Mesenchymal stem cell (in vitro differentiated cells and primary cell): ENCODE measurements at regions not wholly inside any gene's neighbourhood (a gene's known extent, or its start where the extent isn't known, plus 50 kb on each side); places are given as distances from the start of the nearest gene placed in this dataset.

ENCODE experiments used
- DNase-seq: peaks from one replicate; pipeline ENCODE4 v3.0.0-alpha.2; 2013
- H2AFZ ChIP-seq: one replicate; pipeline ENCODE4 v1.6.1; 2013; ENCODE audit warnings: low read depth, mild to moderate bottlenecking, control low read depth, inconsistent platforms, low read length, moderate library complexity
- H2AK5ac ChIP-seq: 2 replicates; pipeline ENCODE4 v1.6.1; 2013; ENCODE audit warnings: low read length, moderate library complexity, mild to moderate bottlenecking, inconsistent platforms; ENCODE audit not compliant: severe bottlenecking
- H2BK120ac ChIP-seq: one replicate; pipeline ENCODE4 v1.6.1; 2013; ENCODE audit warnings: low read depth, mild to moderate bottlenecking, inconsistent platforms, low read length, moderate library complexity
- H2BK12ac ChIP-seq, 2 experiments: one replicate each; pipeline ENCODE4 v1.6.1; 2013; ENCODE audit warnings: inconsistent platforms in 2 of 2, low read length in 2 of 2, mild to moderate bottlenecking in 2 of 2, moderate library complexity in 2 of 2, control low read depth in 1 of 2
- H2BK15ac ChIP-seq: one replicate; pipeline ENCODE4 v1.6.1; 2013; ENCODE audit warnings: mild to moderate bottlenecking, low read depth, inconsistent platforms; ENCODE audit not compliant: poor library complexity, severe bottlenecking
- H2BK5ac ChIP-seq: 2 replicates; pipeline ENCODE4 v1.6.1; 2013; ENCODE audit warnings: low read depth, mild to moderate bottlenecking, low read length, control low read depth, inconsistent platforms; ENCODE audit not compliant: poor library complexity, severe bottlenecking
- H3K14ac ChIP-seq, 2 experiments: one replicate each; pipeline ENCODE4 v1.6.1; 2013; ENCODE audit warnings: inconsistent platforms in 2 of 2, low read length in 2 of 2, control low read depth in 1 of 2, mild to moderate bottlenecking in 1 of 2, moderate library complexity in 1 of 2
- H3K18ac ChIP-seq, 2 experiments: one replicate each; pipeline ENCODE4 v1.6.1; 2013; ENCODE audit warnings: inconsistent platforms in 2 of 2, low read length in 2 of 2, control low read depth in 1 of 2, low read depth in 1 of 2, mild to moderate bottlenecking in 1 of 2
- H3K23ac ChIP-seq, 2 experiments: one replicate each; pipeline ENCODE4 v1.6.1; 2013; ENCODE audit warnings: inconsistent platforms in 2 of 2, low read length in 2 of 2, mild to moderate bottlenecking in 2 of 2, moderate library complexity in 2 of 2, control low read depth in 1 of 2
- H3K27ac ChIP-seq: 2 replicates; pipeline ENCODE4 v1.5.1; 2013; ENCODE audit warnings: mild to moderate bottlenecking, moderate library complexity, low read length, control low read depth, inconsistent platforms; ENCODE audit not compliant: poor library complexity, severe bottlenecking
- H3K27me3 ChIP-seq, 2 experiments: 2 replicates each; pipeline versions ENCODE4 v1.6.1 to v1.7.0; 2013; ENCODE audit warnings: low read length in 2 of 2, mild to moderate bottlenecking in 2 of 2, moderate library complexity in 2 of 2, control low read depth in 1 of 2, inconsistent platforms in 1 of 2; ENCODE audit not compliant: control insufficient read depth in 1 of 2, insufficient read depth in 1 of 2
- H3K36me3 ChIP-seq, 2 experiments: 2 replicates each; pipeline versions ENCODE4 v1.6.1 to v1.7.0; 2013; ENCODE audit warnings: low read length in 2 of 2, control low read depth in 1 of 2, inconsistent platforms in 1 of 2, low read depth in 1 of 2, mild to moderate bottlenecking in 1 of 2; ENCODE audit not compliant: insufficient read depth in 2 of 2, control insufficient read depth in 1 of 2
- H3K4ac ChIP-seq, 2 experiments: one replicate each; pipeline ENCODE4 v1.6.1; 2013; ENCODE audit warnings: inconsistent platforms in 2 of 2, low read length in 2 of 2, mild to moderate bottlenecking in 2 of 2, moderate library complexity in 2 of 2, control low read depth in 1 of 2, low read depth in 1 of 2
- H3K4me1 ChIP-seq: 2 replicates; pipeline ENCODE4 v1.6.1; 2013; ENCODE audit warnings: low read depth, low read length, control low read depth; ENCODE audit not compliant: control insufficient read depth, insufficient read depth
- H3K4me2 ChIP-seq: 2 replicates; pipeline ENCODE4 v1.6.1; 2013; ENCODE audit warnings: low read length, mild to moderate bottlenecking, inconsistent platforms; ENCODE audit not compliant: poor library complexity, severe bottlenecking
- H3K4me3 ChIP-seq, 2 experiments: 2 replicates each; pipeline versions ENCODE4 v1.5.1 to v1.7.0; 2013; ENCODE audit warnings: low read length in 2 of 2, mild to moderate bottlenecking in 2 of 2, control low read depth in 1 of 2, low read depth in 1 of 2; ENCODE audit not compliant: insufficient read depth in 1 of 2
- H3K79me1 ChIP-seq: replicated peaks from 2 replicates; pipeline ENCODE4 v1.6.1; 2013; ENCODE audit warnings: mild to moderate bottlenecking, control low read depth, low read length, inconsistent platforms; ENCODE audit not compliant: poor library complexity, severe bottlenecking
- H3K9ac ChIP-seq: 2 replicates; pipeline ENCODE4 v1.7.0; 2013; ENCODE audit warnings: mild to moderate bottlenecking, low read length, moderate library complexity
- H3K9me3 ChIP-seq: 2 replicates; pipeline ENCODE4 v1.7.0; 2013; ENCODE audit warnings: mild to moderate bottlenecking, low read length; ENCODE audit not compliant: control insufficient read depth
- H4K8ac ChIP-seq: one replicate; pipeline ENCODE4 v1.6.1; 2013; ENCODE audit warnings: inconsistent platforms, mild to moderate bottlenecking, low read length, moderate library complexity
- H4K91ac ChIP-seq: one replicate; pipeline ENCODE4 v1.6.1; 2013; ENCODE audit warnings: mild to moderate bottlenecking, low read length, inconsistent platforms
- WGBS: methylation state at CpG from one replicate; pipeline ENCODE4 v1.1.7; 2013; ENCODE audit warnings: mixed read lengths; 5-methylcytosine and 5-hydroxymethylcytosine counted together

DNA sequence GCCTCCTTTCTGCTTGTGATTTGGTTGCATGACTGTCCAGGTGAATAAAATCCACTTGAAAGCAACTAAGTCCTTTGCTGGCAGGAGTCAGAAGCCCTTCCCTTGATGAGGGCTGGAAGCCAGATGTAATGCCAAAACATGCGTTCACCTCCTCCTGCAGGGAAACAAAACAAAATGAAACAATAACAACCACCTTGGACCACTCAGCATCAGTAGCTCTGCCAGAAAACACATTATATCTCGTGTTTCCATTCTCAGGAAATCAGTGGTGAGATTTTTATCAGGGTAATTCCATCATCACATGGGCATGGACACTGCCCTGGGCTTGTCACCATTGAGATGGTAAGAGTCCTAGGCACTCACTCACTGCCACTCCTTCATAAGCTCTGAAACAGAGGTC, 350.3 kb upstream of the ACTBL2 start:
- H3K23ac ChIP-seq = no peak overlapping the region
- H3K4ac ChIP-seq = no peak overlapping the region
- no peak overlapping the region for H3K4me3 ChIP-seq
- H3K4me1 ChIP-seq = peaks cover 3% of the 10 kb centered on the region
- H4K91ac ChIP-seq = no peak overlapping the region
- H2BK120ac ChIP-seq = no peak overlapping the region
- H4K8ac ChIP-seq = no peak overlapping the region
- no peak overlapping the region for H3K4me2 ChIP-seq
- no peak overlapping the region for H3K27ac ChIP-seq
- H2AFZ ChIP-seq = no peak overlapping the region
- H3K9ac ChIP-seq = no peak overlapping the region
- no peak for DNase-seq
- no peaks in the 10 kb centered on the region for H3K79me1 ChIP-seq
- H2BK12ac ChIP-seq = peak overlapping the region in 1 of 2 experiments; percentile 42
- no peaks in the 10 kb centered on the region for H3K36me3 ChIP-seq
- H3K27me3 ChIP-seq = no peaks in the 10 kb centered on the region
- H2BK15ac ChIP-seq = no peak overlapping the region
- peak overlapping the region; percentile 61 for H2AK5ac ChIP-seq
- H3K18ac ChIP-seq = no peak overlapping the region
- no peak overlapping the region for H2BK5ac ChIP-seq
- WGBS = 89% methylated on average over 2 of the region's 2 CpGs
- H3K14ac ChIP-seq = no peak overlapping the region
- peaks cover 3% of the 10 kb centered on the region for H3K9me3 ChIP-seq

DNA sequence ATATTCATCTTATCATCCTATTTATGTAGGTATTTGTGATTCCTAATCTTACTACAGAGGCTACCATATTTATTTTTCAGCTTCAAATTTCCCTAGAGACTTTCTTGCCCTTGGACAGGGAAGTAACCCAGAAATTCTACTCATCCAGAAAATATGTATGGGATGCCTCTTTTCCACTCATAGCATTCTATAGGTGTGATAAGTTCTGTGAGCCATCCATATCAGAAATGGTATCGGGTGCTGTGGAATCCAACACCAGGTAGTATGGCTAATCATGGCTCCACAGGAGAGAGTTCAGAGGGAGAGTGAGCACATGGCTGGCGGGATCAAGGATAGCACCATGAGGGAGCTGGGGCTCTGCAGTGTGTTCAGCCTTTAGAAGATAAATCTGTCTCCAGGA, 349.3 kb upstream of the ACTBL2 start:
- H3K4me3 ChIP-seq = no peak overlapping the region
- no peak overlapping the region for H2BK15ac ChIP-seq
- H3K36me3 ChIP-seq = no peaks in the 10 kb centered on the region
- H4K91ac ChIP-seq = no peak overlapping the region
- no peak overlapping the region for H3K4ac ChIP-seq
- no peak for DNase-seq
- 94% methylated on average over 1 of the region's 2 CpGs for WGBS
- H4K8ac ChIP-seq = no peak overlapping the region
- no peak overlapping the region for H3K4me2 ChIP-seq
- H2AFZ ChIP-seq = no peak overlapping the region
- no peaks in the 10 kb centered on the region for H3K79me1 ChIP-seq
- no peak overlapping the region for H2BK120ac ChIP-seq
- no peak overlapping the region for H3K23ac ChIP-seq
- no peak overlapping the region for H3K9ac ChIP-seq
- H2AK5ac ChIP-seq = peak overlapping the region; percentile 53
- H3K18ac ChIP-seq = no peak overlapping the region
- no peak overlapping the region for H2BK5ac ChIP-seq
- no peak overlapping the region for H3K27ac ChIP-seq
- H3K9me3 ChIP-seq = peaks cover under 1% of the 10 kb centered on the region
- H3K27me3 ChIP-seq = no peaks in the 10 kb centered on the region
- H3K14ac ChIP-seq = no peak overlapping the region
- H2BK12ac ChIP-seq = peak overlapping the region in 1 of 2 experiments; percentile 29
- H3K4me1 ChIP-seq = peaks cover 2% of the 10 kb centered on the region

DNA sequence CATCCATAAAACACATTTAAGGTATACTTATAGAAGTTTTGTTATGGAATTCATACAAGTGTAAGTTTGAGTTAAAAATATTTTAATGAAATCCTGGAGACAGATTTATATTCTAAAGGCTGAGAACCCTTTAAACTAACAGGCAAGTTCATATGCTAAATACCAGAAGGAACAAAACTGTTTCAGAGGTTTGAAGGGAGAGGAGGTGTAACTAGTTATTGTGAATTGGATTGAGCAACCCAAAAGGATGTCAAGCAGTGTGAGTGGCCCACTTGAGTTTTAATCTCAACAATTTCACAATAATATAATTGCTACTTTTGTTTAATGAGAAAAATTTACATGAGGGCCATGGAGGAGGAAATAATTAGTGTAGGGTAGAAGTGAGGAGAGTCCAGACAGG, 348.5 kb upstream of the ACTBL2 start:
- H3K79me1 ChIP-seq = no peaks in the 10 kb centered on the region
- no peak overlapping the region for H4K8ac ChIP-seq
- no peak overlapping the region for H3K4me3 ChIP-seq
- no peaks in the 10 kb centered on the region for H3K36me3 ChIP-seq
- H3K18ac ChIP-seq = no peak overlapping the region
- peaks cover 5% of the 10 kb centered on the region for H3K4me1 ChIP-seq
- no peak for DNase-seq
- no peak overlapping the region for H3K4ac ChIP-seq
- no peak overlapping the region for H3K23ac ChIP-seq
- H3K27me3 ChIP-seq = no peaks in the 10 kb centered on the region
- peak overlapping the region; percentile 72 for H2AK5ac ChIP-seq
- H3K9me3 ChIP-seq = no peaks in the 10 kb centered on the region
- H3K9ac ChIP-seq = no peak overlapping the region
- no peak overlapping the region for H3K14ac ChIP-seq
- no peak overlapping the region for H2AFZ ChIP-seq
- no peak overlapping the region for H2BK15ac ChIP-seq
- no peak overlapping the region for H4K91ac ChIP-seq
- H2BK5ac ChIP-seq = no peak overlapping the region
- H3K4me2 ChIP-seq = no peak overlapping the region
- no peak overlapping the region for H3K27ac ChIP-seq
- no peak overlapping the region for H2BK12ac ChIP-seq
- no peak overlapping the region for H2BK120ac ChIP-seq

DNA sequence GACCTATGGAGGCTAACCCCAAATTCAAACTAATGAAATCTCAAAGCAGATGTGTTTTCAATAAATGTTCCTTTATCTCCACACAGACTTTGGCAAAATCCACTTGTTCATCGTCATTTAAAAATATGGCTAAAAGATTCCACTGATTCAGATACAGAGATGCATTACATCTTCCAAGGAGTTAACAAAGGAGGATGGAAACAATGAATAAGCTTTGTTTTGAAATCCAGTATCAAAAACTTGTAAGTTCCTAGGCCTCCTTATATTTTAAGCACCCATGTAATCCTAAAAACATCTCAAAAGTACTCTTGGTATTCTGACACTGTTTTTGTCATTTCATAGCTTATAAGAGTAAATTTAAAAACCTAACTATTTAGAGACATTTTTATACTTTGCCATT, 345.6 kb upstream of the ACTBL2 start:
- Histone ChIP-seq H3K4ac (no peak overlapping the region), H3K4me3 (no peak overlapping the region), H4K91ac (no peak overlapping the region), H3K36me3 (no peaks in the 10 kb centered on the region), H3K23ac (no peak overlapping the region), H2AK5ac (no peak overlapping the region), H2BK5ac (no peak overlapping the region), H3K4me2 (no peak overlapping the region), H3K27me3 (no peaks in the 10 kb centered on the region), H3K79me1 (no peaks in the 10 kb centered on the region), H3K14ac (no peak overlapping the region), H4K8ac (no peak overlapping the region), H3K27ac (no peak overlapping the region), H2BK120ac (no peak overlapping the region), H3K18ac (no peak overlapping the region), H3K9ac (no peak overlapping the region), H2AFZ (no peak overlapping the region), H3K9me3 (no peaks in the 10 kb centered on the region), H2BK15ac (no peak overlapping the region), H3K4me1 (peaks cover 3% of the 10 kb centered on the region), H2BK12ac (no peak overlapping the region)
- WGBS = no CpG with 5 or more reads among the region's 1 CpG
- no peak for DNase-seq
